Middle frontal gyrus (tissue), 1 donor: ENCODE measurements at regions not wholly inside any gene's neighbourhood (a gene's known extent, or its start where the extent isn't known, plus 50 kb on each side); places are given as distances from the start of the nearest gene placed in this dataset.
"Not testable (repeated sequence)": the region's sequence is repeated elsewhere in the genome, so short reads cannot be mapped to it uniquely, and the experiment has no call there.

ENCODE experiments used
- DNase-seq: peaks from one replicate; pipeline ENCODE4 v3.0.0-alpha.2; 2015; ENCODE audit warnings: low spot score; ENCODE audit errors: extremely low spot score

DNA sequence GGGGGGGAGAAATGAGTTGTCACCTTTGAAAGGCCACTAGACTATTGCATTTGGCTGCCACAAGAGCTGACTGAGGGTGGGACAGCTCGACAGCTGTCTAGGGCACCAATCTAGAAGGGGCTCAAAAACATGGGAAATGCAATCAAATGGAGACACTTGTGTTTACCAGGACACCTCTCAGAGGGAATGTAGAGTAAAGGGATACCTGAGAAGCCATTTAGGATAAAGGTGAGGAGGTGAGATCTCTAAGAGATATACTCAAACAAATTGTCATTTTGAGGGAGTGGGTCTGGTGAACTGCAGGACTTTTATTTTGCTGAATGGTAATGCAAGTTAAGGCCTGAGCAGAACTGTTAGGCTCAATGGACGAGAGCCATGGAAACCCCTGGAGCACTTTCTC, 159.8 kb downstream of the DDX1 start:
- no peak for DNase-seq

DNA sequence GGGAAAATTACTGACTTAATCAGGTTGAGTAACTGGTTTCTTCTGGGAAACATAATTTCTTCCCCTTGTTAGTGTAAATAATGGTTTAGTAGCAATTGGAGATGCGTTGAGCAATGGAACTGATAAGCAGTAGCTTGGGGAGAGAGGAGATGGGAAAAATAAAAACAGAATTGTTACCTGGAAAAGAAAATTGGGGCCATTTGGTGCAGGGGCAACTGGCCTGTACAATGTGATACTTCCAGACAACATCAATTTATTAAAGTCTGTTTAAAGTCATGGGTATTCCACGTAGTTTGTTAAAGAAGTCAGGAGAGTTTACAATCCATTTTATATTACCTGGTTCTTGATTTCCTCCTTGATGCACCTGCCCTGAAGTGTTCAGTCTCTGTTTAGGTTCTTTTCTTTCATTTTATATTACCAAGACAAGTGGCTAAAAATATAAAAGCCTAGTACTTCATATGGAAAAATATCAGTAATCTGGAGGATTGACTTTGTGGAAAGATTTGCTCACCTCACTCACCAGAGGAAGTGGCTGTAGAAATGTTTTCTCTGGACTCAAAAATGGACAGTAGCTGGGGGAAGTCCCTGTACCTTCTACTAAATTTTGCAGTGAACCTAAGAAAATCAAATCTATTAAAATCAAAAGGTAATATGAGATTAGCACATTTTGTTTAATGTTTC, 161.0 kb downstream of the DDX1 start:
- DNase-seq, result no peak

DNA sequence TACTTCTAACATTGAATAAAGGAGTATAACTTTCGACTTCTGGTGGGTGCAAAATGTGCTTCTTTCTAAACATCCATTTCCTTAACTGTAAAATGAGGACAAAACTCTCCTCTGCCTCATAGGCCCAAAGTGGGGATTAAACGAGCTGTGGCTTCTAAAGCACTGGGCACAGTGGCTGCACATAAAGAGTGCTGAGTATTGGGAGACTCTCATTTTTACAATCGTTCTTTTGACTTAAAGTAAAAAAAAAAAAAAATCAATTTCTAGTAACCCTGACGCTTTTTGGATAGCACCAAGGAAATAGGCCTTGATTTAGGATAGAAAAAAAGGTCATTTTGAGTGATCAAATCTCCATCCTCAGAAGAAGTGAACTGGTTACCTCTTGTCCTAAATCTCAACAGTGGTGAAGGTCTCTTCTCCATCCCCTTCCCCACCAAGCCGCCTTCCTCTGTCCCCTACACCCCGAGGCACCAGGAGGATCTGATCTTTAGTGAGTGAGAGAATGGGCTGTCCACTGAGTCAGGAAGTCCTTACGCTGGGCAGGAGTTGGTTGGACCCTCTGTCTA, 161.6 kb downstream of the DDX1 start:
- DNase-seq, result no peak

DNA sequence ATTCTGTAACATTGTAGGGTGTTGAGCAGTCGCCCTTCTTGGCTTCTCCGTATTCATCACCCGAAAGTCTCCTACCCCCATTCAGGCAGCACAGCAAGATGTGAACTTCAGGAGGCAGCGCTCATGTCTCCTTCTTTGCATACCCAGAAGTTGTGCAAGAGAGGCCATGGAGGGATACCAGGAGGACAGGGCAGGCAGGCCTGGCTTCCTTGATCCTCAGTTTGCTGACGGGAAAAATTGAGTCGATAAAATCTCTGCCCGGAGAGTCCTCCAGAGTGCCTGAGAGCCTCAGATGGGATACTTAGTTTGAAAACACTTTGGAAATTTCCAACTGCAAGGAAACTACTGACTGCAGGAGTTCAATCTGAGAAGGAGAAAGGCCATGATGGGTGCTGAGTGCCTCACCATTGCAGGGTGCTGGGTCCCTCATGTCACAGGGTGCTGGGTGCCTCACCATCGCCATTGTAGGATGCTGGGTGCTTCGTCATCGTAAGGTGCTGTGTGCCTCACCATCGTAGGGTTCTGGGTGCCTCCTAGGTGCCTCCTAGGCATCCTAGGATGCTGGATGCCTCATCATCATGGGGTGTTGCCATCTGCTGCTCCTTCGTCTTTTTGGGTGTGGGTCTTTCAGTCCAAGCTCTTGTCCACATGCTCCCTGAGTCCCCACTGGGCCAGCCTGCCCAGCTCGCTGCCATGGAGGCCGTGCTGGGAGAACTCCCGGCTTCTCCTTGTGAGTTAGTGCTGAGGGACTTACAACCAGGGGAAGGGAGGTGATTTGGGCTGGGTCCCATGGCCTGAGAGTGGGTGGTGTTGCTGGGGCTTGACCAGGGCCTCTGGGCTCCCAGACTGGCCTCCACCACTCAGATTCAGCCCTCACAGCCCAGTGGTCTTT, 162.4 kb downstream of the DDX1 start:
- DNase-seq, result no peak

DNA sequence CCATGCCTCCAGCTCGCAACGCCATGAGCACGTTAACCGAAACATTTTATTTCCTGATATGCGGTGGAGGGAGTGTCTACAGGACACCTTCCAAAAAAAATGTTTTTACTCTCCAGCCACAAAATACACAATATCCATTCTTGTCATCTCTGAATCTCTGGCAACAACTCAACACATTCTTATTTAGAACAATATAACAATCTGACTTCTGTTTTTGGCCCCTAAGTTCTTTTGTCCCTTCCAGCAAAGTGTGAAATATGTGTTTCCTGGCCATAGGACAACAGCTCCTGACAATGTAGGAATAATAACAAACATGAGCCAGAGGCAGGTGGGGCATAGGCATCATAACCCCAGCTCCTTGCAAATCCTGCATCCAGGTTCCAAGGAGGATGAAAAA, 163.0 kb downstream of the DDX1 start:
- no peak for DNase-seq

DNA sequence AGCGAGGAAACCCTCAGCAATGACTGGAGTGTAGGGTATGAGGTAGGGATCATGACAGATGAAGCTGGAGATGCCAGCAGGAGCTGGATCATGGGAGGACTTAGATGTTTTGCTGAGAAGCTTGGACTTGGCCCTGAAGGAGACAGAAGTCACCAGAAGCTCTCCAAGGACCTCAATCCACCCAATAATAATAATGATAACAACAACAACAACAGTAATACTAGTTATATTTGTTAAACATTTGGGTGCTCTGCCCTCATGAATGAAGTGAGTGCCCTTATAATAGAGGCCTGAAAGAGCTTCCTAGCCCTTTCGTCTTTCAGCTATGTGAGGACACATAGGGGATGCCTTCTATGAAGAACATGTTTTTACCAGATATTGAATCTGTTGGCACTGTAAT, 163.9 kb downstream of the DDX1 start:
- DNase-seq, result no peak

DNA sequence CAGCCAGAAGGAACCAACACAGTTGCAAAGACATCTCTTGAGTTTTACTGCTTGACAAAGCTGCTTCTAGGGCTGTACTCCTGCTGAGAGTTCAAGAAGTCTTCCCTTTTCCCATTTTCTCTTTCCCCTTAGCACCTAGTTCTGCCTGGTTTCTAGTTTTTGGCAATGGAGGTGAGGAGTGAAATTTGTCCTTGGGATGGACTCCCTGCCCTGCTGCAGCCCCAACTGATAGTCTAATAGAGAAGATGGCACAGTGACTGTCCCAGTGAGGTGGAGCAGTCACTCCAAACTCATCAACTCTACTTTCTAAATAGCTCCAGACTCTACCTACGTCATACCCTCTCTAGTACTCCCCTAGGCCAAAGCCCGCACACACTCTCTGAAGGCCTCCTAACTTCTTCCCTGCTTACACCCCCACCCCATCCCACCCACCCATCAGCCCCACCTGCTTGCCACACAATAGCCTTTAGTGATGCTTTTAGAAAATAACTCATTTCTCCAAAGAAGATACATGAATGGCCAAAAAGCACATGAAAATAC, 164.4 kb downstream of the DDX1 start:
- DNase-seq, result no peak

DNA sequence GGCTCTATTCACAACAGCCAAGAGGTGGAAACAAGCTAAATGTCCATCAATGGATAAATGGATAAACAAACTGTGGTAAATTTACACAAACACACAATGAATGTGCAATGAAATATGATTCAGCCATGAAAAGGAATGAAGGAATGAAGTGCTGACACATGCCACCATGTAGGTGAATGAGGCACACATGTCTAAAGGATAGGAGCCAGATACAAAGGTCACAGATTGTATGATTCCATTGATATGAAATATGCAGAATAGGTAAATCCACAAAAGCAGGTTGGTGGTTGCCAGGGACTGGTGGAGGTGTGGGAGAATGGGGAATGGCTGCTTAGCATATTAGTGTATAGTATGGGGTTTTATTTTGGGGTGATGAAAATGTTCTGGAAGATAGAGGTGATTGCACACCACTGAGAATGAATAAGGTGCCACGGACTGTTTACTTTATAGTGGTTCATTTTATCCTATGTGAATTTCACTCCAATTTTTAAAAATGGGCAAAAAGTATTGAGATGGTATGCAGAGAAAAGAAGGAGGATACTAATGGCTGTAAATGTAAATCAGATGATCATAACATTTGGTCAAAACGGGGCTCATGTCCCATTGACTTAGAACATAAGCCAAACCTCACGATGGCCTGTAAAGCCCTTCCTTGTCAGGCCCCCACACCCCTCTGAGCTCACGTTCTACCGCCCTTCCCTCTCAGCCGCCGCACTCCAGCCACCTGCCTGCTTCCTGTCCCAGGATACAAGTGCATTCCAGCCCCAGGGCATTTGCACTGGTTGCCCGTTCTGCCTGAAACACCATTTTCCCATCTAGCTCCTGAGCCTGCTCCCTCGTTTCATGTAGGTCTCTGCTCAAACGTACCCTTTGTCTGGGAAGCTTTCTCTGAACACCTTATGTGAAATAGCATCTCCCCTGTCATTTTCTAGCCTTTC, 165.5 kb downstream of the DDX1 start:
- DNase-seq, result no peak

DNA sequence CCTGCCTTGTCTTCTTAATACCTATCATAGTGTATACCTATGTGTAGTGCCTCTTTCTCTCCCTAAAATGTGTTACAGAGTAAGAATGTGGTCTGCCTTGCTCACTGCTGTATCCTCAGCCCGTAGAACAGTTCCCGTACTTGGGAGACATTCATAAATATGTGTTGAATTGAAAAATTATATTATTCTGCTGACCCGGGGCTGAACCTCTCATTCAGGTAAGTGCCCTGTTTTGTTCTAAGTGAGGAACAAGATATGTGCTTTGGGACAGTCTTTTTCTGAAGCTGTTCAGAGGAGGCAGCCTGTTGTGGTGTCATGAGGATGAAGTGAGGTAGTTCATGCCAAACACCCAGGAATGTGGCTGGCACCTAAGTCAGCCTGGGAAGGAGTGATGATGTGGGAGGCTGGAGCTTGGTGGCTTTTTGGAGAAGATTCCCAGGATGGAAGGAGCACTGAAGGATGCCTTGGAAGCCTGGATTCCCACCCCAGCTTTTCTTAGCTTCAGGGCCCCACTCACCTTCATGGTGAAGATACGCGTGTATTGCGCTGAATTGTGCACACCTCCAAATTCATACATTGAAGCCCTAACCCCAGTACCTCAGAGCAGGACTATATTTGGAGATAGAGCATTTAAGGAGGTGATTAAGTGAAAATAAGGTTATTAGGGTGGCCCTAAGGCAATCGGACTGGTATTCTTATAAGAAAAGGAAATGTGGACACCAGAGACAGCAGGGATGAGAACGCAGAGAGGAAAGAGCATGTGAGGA, 166.3 kb downstream of the DDX1 start:
- no peak for DNase-seq

DNA sequence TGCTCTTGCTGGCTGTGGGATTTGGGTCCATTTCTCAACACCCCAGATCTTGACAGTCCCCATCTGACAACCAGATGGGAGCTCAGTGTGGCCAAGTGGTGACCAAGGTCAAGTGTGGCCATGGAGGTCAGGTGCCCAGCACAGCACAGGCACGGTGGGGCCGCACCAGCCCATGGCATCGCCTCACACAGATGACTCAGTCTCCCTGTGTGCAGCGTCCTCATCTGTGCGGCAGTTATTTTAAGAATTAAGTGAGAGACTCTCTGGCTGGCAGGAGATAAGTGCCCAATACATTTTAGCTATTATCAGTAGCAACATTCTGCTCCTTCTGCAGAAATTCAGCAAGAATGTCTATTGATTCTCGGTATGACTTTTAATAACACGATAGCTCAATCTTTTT, 167.2 kb downstream of the DDX1 start:
- DNase-seq, result no peak

DNA sequence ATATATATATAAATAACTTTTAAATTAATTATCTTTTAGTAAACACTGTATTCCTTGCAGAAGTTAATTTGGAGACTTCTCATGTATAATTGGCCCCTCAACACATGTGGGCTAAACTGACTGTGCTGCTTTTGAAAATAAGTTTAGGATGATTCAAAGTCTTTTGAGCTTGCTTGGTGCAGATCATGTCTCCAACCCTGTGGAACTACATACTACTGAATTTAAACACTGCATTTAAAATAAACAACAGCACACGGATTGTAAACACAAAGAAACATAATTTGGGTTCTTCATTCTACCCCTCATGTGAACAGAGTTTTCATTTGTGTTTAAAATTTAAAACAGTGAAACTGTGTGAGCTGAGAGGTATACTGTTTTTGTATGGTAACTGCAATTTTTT, 167.7 kb downstream of the DDX1 start:
- no peak for DNase-seq

DNA sequence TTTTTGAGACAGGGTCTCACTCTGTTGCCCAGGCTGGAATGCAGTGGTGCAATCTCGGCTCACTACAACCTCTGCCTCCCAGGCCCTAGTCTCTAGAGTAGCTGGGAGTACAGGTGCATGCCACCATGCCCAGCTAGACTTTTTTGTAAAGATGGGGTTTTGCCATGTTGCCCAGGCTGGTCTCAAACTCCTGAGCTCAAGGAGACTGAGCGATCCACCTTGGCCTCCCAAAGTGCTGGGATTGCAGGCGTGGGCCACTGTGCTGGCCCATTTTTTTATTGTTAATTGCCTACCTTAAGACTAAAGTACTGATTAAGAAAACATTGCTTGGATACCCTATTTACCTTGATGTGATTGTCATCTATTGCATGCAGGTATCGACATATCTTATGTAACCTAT, 168.1 kb downstream of the DDX1 start:
- DNase-seq, result not testable (repeated sequence)

DNA sequence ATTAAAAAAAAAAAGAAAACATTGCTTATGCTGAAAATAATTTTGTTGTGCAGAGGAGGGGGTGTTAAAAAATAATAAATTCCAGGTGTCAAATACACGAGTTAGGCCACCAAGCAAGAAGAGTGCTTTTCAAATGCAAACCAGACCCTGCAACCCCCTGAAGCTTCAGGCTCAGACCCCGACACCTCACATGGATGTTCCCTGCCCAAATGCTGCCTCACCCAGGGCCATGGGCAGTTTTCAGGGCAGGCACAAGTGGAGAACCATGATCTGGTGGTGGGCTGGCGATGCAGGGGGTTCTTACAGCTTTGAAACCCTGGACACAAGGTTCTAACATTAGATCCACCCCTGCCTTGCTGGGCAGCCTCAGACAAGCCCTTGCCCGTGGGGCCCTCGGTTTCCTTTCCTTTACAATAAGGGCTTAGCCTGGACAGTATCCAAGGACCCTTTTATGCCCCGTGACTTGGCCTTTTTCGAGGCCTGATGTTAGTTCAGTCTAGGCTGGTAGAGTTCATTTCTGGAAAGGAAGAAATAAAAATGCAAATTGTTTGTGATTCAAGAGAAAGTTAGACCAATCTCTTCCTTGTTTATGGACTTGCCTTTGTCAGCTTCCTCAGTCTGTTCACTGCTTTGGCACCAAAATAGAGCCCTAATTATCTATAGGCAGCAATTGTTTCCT, 168.7 kb downstream of the DDX1 start:
- DNase-seq, result no peak

DNA sequence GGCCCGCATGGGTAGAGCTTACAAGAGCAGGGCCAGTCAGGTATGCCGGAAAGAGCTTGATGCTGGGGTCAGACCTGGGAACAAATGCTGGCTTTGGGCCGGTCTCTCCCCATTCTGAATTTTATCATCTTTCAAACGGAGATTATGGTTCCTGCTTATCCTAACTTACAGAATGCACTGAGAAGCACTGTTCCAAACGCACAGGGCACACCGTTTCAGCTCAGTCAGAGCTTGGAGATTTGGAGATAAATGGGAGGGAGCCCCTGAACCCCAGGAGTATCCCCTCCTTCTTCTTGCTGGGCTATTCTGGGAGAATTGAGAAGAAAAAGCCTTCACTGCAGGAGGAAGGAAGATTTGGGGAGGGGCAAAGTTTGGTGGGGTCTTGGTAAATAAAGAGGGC, 169.4 kb downstream of the DDX1 start:
- no peak for DNase-seq

DNA sequence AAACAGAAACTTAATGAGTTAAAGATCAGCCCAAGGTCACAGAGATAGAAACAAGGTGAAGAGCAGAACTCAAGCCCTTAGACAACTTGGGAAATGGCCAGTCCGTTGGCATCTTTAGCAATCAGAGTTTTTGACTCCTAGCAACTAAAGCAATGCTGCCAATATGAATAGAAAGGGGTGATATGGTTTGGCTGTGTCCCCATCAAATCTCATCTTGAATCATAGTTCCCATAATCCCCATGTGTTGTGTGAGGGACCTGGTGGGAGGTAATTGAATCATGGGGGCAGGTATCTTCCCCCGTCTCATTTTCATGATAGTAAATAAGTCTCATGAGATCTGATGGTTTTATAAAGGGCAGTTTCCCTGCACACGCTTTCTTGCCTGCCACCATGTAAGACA, 170.2 kb downstream of the DDX1 start:
- DNase-seq, result no peak

DNA sequence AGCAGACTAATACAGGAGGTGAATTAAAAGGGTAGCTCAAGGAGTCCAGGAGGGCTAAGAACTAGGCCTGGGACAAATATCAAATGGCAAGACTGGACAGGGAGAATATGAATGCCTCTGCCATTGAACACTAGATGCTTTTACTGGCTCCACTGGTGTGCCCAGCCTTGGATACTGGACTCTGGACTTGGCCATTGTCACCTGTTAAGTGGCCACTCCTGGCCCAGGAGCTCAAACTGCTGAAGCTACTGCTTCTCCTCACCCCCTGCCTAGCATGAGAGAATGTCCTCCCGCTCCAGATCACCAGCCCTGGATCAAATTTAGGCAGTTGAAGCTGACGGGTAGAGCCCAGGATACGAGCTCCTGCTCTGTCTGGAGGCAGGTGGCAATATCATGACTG, 170.8 kb downstream of the DDX1 start:
- no peak for DNase-seq

DNA sequence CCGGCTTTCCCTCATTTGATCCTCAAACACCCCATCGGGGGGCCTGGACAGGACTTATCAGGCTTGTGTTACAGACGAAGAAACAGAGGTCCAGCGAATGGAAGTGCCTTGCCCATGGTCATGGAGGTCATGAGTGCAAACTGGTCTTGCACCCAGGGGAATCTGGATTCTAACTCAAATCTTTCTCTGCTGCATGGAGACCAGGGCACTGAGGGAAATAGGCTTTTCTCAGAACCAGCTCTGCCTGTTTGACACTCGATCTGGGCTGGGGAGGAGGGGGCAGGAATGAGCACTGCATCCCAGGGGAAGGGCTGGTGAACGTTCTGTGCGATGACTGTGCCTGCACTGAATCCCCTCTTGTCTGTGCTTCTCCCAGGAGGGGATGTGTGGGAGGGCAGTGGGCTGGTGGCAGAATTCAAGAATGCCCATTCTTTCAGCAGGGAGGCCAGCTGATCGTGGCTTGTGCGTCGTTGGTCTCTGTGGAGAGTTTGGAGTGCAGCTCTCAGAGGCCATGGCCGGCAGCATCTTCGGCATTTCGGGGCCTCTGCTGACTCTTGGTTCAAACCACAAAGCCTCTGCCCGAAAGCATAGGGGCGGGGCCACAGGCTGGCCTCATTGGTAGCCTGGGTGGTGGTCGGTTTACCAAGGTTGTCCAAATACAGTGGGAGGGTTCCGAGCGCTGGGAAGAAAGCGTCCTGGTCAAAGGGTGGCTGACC, 171.6 kb downstream of the DDX1 start:
- no peak for DNase-seq

DNA sequence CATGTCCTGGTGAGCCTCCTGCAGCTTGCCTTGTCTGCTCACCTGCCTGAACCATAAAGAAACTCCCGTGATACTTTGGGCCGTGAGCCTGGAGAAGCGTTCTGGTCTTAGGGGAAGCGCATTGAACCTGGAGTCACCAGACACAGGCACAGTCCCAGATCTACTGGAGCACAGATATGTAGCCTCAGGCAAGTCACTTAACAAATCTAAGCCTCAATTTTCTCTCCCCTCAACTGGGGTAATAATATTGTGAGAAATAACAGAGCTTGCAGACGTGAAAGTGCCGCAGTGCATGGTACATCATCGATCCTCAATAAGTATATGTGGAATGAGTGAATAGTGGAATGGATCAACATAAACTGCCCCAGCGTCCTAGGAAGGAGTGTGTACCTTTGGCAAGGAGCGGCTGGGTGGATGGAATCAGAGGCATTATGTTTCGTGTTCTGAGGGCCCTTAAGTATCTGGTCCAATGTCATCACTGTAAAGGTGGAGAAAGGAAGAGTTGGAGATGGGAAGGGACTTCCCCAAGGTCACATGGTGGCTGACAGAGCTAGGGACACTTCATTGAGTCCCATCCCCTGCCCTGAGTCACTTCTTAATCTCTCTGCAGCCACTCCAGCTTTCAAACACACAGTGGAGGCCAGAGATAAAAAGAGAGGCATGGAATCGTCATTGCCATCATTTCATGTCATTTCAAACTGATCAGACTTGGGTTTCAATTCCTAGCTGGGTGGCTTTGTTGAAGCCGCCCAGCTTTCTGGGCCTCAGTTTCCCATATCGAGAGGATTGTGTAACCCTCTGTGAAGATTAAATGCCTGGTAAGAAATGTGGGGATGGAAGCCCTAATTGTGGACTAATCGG, 172.4 kb downstream of the DDX1 start:
- no peak for DNase-seq
